H1 (cell line): ENCODE measurements at regions not wholly inside any gene's neighbourhood (a gene's known extent, or its start where the extent isn't known, plus 50 kb on each side); places are given as distances from the start of the nearest gene placed in this dataset.

Source experiments
- CTCF ChIA-PET: fragments of 300-600 bp; sonication (Branson Sonifier 250); formaldehyde crosslinking; loops from one replicate; lab custom pipeline; 2021; ENCODE audit not compliant: partially characterized antibody; lab: Charles Lee
- POLR2A ChIA-PET: fragments of 300-600 bp; sonication (Branson Sonifier 250); formaldehyde crosslinking; loops from one replicate; lab custom pipeline; 2021; ENCODE audit warnings: inconsistent platforms; ENCODE audit not compliant: partially characterized antibody; lab: Charles Lee
- DNase-seq, 2 experiments: peaks; one replicate each; pipeline versions ENCODE4 v3.0.0 to v3.0.0-alpha.2; 2010 to 2022; ENCODE audit warnings: low spot score in 2 of 2, low read depth in 1 of 2, mixed read lengths in 1 of 2
- FAIRE-seq: peaks from 2 replicates; lab custom pipeline; 2011; peaks lifted over from hg19 to GRCh38; lab: Jason Lieb, UNC
- H2AFZ ChIP-seq: 2 replicates; pipeline ENCODE4 v1.8.1; 2012; ENCODE audit warnings: low read length, inconsistent platforms
- H2AK5ac ChIP-seq: 2 replicates; pipeline ENCODE4 v1.6.1; 2013; ENCODE audit warnings: low read depth, low read length
- H2BK120ac ChIP-seq: replicated peaks from 2 replicates; pipeline ENCODE3; 2013; ENCODE audit warnings: low read depth, low read length, inconsistent platforms
- H2BK12ac ChIP-seq: 2 replicates; pipeline ENCODE4 v1.6.1; 2013; ENCODE audit warnings: low read depth, low read length
- H2BK15ac ChIP-seq: 2 replicates; pipeline ENCODE4 v1.6.1; 2013; ENCODE audit warnings: low read length
- H2BK20ac ChIP-seq: 2 replicates; pipeline ENCODE4 v1.6.1; 2013; ENCODE audit warnings: low read length
- H2BK5ac ChIP-seq: 2 replicates; pipeline ENCODE4 v1.6.1; 2013; ENCODE audit warnings: low read depth, low read length
- H3K14ac ChIP-seq: 2 replicates; pipeline ENCODE4 v1.6.1; 2013; ENCODE audit warnings: inconsistent platforms; ENCODE audit not compliant: insufficient read length
- H3K18ac ChIP-seq: 2 replicates; pipeline ENCODE4 v1.6.1; 2013; ENCODE audit warnings: low read length; ENCODE audit errors: extremely low read depth
- H3K23ac ChIP-seq: 2 replicates; pipeline ENCODE4 v1.6.1; 2013; ENCODE audit warnings: inconsistent platforms; ENCODE audit not compliant: insufficient read length
- H3K23me2 ChIP-seq: 2 replicates; pipeline ENCODE4 v1.6.1; 2013; ENCODE audit warnings: low read depth, low read length
- H3K27ac ChIP-seq: 2 replicates; pipeline ENCODE4 v1.6.1; 2011; ENCODE audit warnings: low read depth, low read length, inconsistent platforms
- H3K27me3 ChIP-seq, 4 experiments: replicated peaks in 1 of 4; 1 replicate in 1 of 4; 2 replicates in 3 of 4; pipeline versions ENCODE4 v1.6.1 to v1.8.1; 2011 to 2013; ENCODE audit warnings: low read length in 3 of 4, mild to moderate bottlenecking in 3 of 4, inconsistent platforms in 2 of 4, mixed read lengths in 2 of 4, moderate library complexity in 1 of 4; ENCODE audit not compliant: control insufficient read depth in 3 of 4, insufficient read depth in 3 of 4; ENCODE audit errors: extremely low read depth in 1 of 4
- H3K36me3 ChIP-seq, 4 experiments: 2 replicates each; pipeline versions ENCODE4 v1.6.1 to v1.8.1; 2011 to 2013; ENCODE audit warnings: mild to moderate bottlenecking in 4 of 4, low read length in 3 of 4, moderate library complexity in 2 of 4, control low read depth in 1 of 4, inconsistent platforms in 1 of 4; ENCODE audit not compliant: insufficient read depth in 4 of 4, control insufficient read depth in 2 of 4
- H3K4ac ChIP-seq: replicated peaks from 2 replicates; pipeline ENCODE3; 2013; ENCODE audit warnings: low read length, low read depth, mixed read lengths, inconsistent platforms; ENCODE audit not compliant: insufficient read length
- H3K4me1 ChIP-seq, 4 experiments: replicated peaks in 1 of 4; 1 replicate in 1 of 4; 2 replicates in 3 of 4; pipeline versions ENCODE4 v1.6.1 to v1.8.1; 2011 to 2013; ENCODE audit warnings: low read length in 3 of 4, inconsistent platforms in 2 of 4, mixed read lengths in 1 of 4; ENCODE audit not compliant: insufficient read depth in 4 of 4, control insufficient read depth in 3 of 4
- H3K4me2 ChIP-seq, 2 experiments: 2 replicates each; pipeline versions ENCODE4 v1.6.1 to v1.8.1; 2011 to 2013; ENCODE audit warnings: low read depth in 2 of 2, low read length in 2 of 2, control low read depth in 1 of 2, inconsistent platforms in 1 of 2, mild to moderate bottlenecking in 1 of 2; ENCODE audit not compliant: insufficient read depth in 1 of 2
- H3K4me3 ChIP-seq, 4 experiments: fragments of 200-600, 300-600 bp in 1 of 4; sonication (generic), shearing (Covaris generic), sonication (Bioruptor Twin) in 1 of 4; 2 replicates each; pipeline versions ENCODE4 v1.5.1 to v1.8.1; 2011 to 2016; ENCODE audit warnings: low read length in 4 of 4, low read depth in 3 of 4, control low read depth in 2 of 4, inconsistent platforms in 2 of 4, mild to moderate bottlenecking in 2 of 4, mixed read lengths in 1 of 4, moderate library complexity in 1 of 4; ENCODE audit not compliant: insufficient read depth in 2 of 4; ENCODE audit errors: extremely low read depth in 1 of 4
- H3K56ac ChIP-seq: replicated peaks from 2 replicates; pipeline ENCODE3; 2013; ENCODE audit warnings: low read depth, mild to moderate bottlenecking, mixed read lengths, low read length, inconsistent platforms; ENCODE audit not compliant: insufficient read length
- H3K79me1 ChIP-seq: 2 replicates; pipeline ENCODE4 v1.6.1; 2013; ENCODE audit warnings: low read depth, low read length, control low read depth
- H3K79me2 ChIP-seq, 2 experiments: 2 replicates each; pipeline versions ENCODE4 v1.6.1 to v1.8.1; 2012 to 2013; ENCODE audit warnings: low read length in 2 of 2, mild to moderate bottlenecking in 2 of 2, inconsistent platforms in 1 of 2; ENCODE audit not compliant: insufficient read depth in 2 of 2, control insufficient read depth in 1 of 2
- H3K9ac ChIP-seq, 4 experiments: replicated peaks in 1 of 4; 1 replicate in 1 of 4; 2 replicates in 3 of 4; pipeline versions ENCODE4 v1.6.1 to v1.8.1; 2011 to 2013; ENCODE audit warnings: low read depth in 3 of 4, low read length in 3 of 4, control low read depth in 2 of 4, mild to moderate bottlenecking in 2 of 4, moderate library complexity in 2 of 4, inconsistent platforms in 1 of 4; ENCODE audit errors: extremely low read depth in 1 of 4
- H3K9me3 ChIP-seq, 2 experiments: 2 replicates each; pipeline versions ENCODE4 v1.6.1 to v1.8.1; 2012 to 2013; ENCODE audit warnings: mild to moderate bottlenecking in 2 of 2, moderate library complexity in 2 of 2, control low read depth in 1 of 2, inconsistent platforms in 1 of 2, low read depth in 1 of 2, low read length in 1 of 2, mixed read lengths in 1 of 2; ENCODE audit not compliant: insufficient read depth in 2 of 2
- H4K20me1 ChIP-seq, 2 experiments: replicated peaks in 1 of 2; 2 replicates each; pipeline versions ENCODE3 to v1.8.1; 2011 to 2013; ENCODE audit warnings: inconsistent platforms in 2 of 2, low read length in 2 of 2, mild to moderate bottlenecking in 1 of 2; ENCODE audit not compliant: insufficient read depth in 2 of 2, control insufficient read depth in 1 of 2
- H4K5ac ChIP-seq: 2 replicates; pipeline ENCODE4 v1.6.1; 2013; ENCODE audit warnings: low read length, low read depth, mixed read lengths, inconsistent platforms; ENCODE audit not compliant: insufficient read length
- H4K8ac ChIP-seq: 2 replicates; pipeline ENCODE4 v1.8.0; 2013; ENCODE audit warnings: mild to moderate bottlenecking, moderate library complexity, low read length, inconsistent platforms; ENCODE audit not compliant: insufficient read depth; ENCODE audit errors: extremely low read depth
- H4K91ac ChIP-seq: replicated peaks from 2 replicates; pipeline ENCODE3; 2013; ENCODE audit warnings: low read length, mixed read lengths, inconsistent platforms; ENCODE audit not compliant: insufficient read length
- KDM5A ChIP-seq: fragments of 200-600 bp; IDR thresholded peaks from 2 replicates; pipeline ENCODE4 v1.7.1; 2012; ENCODE audit warnings: mild to moderate bottlenecking, low read length, inconsistent platforms, mixed read lengths
- MAX ChIP-seq: IDR thresholded peaks from 2 replicates; pipeline ENCODE4 v1.6.1; 2012; ENCODE audit warnings: inconsistent platforms
- WGBS, 2 experiments: shearing (Covaris generic) in 1 of 2; methylation state at CpG; one replicate each; pipeline versions ENCODE4 v1.1.6 to v1.1.7; 2013 to 2015; ENCODE audit warnings: low lambda C conversion rate in 2 of 2, mixed read lengths in 2 of 2, inconsistent platforms in 1 of 2, low coverage in 1 of 2, missing lambda C conversion rate in 1 of 2; ENCODE audit not compliant: insufficient replicate concordance in 2 of 2, insufficient coverage in 1 of 2, insufficient read length in 1 of 2; ENCODE audit errors: extremely low coverage in 1 of 2, missing lambda C conversion rate in 1 of 2; 5-methylcytosine and 5-hydroxymethylcytosine counted together

- 0 out of 8 replicates have a peak, but pooled peaks cover 0 to 3% (median 0%) of the 10 kb centered on the region in 4 experiments for H3K36me3 ChIP-seq
- 43% methylated on average over 3 of the region's 3 CpGs; no CpG with 5 or more reads in 1 of the 2 experiments for WGBS, 2 experiments
- peak overlapping the region in 1 of 4 experiments; percentile 49; a peak in 1 of 8 replicates for H3K4me3 ChIP-seq
- no peak overlapping the region for H2BK15ac ChIP-seq
- peak overlapping the region; percentile 61 to 96; a peak in 3 of 4 replicates for H3K4me2 ChIP-seq
- peak overlapping the region; percentile 58; the same call in 1 of the 2 replicates for H3K27ac ChIP-seq
- H4K8ac ChIP-seq = no peak overlapping the region
- no peaks in the 10 kb centered on the region for H4K20me1 ChIP-seq
- peaks cover 13 to 23% (median 22%) of the 10 kb centered on the region in 4 experiments for H3K4me1 ChIP-seq
- H2BK20ac ChIP-seq = peak overlapping the region; percentile 100
- H3K14ac ChIP-seq = no peak overlapping the region
- peak overlapping the region; percentile 99 for H4K91ac ChIP-seq
- no peaks in the 10 kb centered on the region for H3K27me3 ChIP-seq
- no peak overlapping the region for H3K23ac ChIP-seq
- peak overlapping the region; percentile 92 for H4K5ac ChIP-seq
- peaks cover 0 to 9% of the 10 kb centered on the region in 2 experiments; a peak in 1 of 4 replicates for H3K9me3 ChIP-seq
- H2BK12ac ChIP-seq = peak overlapping the region; percentile 99
- peak overlapping the region; percentile 48 for H3K18ac ChIP-seq
- peaks cover 4% of the 10 kb centered on the region; the same call in 1 of the 2 replicates for H3K23me2 ChIP-seq
- peak overlapping the region; percentile 16 for H3K4ac ChIP-seq
- no peak for DNase-seq
- FAIRE-seq = no peak
- H3K79me1 ChIP-seq = no peaks in the 10 kb centered on the region
- no peak overlapping the region for H3K9ac ChIP-seq
- POLR2A ChIA-PET = interaction anchor here (0.6 to 1.4 kb wide), 3 partner anchors 15 to 53 kb away, joined by 3 read pairs; no protein-coding TSS in a partner anchor
- CTCF ChIA-PET = interaction anchor here (1.3 kb wide), 1 partner anchor 32 kb away, joined by 3 read pairs; no protein-coding TSS in a partner anchor
- H3K56ac ChIP-seq = no peak overlapping the region
- H2AFZ ChIP-seq = peak overlapping the region; percentile 20
- no peaks in the 10 kb centered on the region for H3K79me2 ChIP-seq
- H2AK5ac ChIP-seq = peak overlapping the region; percentile 90; the same call in 1 of the 2 replicates
- TF ChIP-seq MAX = peak; percentile 42; the same call in 1 of the 2 replicates
- TF ChIP-seq KDM5A = no peak
- TF ChIP-seq, all 59 proteins: peak for 1
- Histone ChIP-seq H2BK120ac (peak overlapping the region; percentile 91), H2BK5ac (peak overlapping the region; percentile 99; the same call in 1 of the 2 replicates)
Measured at GRCh38 chr3:45311327-45311726, 77.0 kb upstream of the LARS2 start.
